HG03432 (cell line): ENCODE measurements at regions not wholly inside any gene's neighbourhood (a gene's known extent, or its start where the extent isn't known, plus 50 kb on each side); places are given as distances from the start of the nearest gene placed in this dataset.
A peak's percentile ranks its signal among the peaks of the same experiment; 100 is the strongest.

ENCODE experiments used
- ATAC-seq: cut with Tn5 transposase; IDR thresholded peaks from one replicate; pipeline ENCODE4 v1.9.1; 2021; ENCODE audit warnings: mild to moderate bottlenecking, moderate library complexity; ENCODE audit not compliant: unreplicated experiment

DNA sequence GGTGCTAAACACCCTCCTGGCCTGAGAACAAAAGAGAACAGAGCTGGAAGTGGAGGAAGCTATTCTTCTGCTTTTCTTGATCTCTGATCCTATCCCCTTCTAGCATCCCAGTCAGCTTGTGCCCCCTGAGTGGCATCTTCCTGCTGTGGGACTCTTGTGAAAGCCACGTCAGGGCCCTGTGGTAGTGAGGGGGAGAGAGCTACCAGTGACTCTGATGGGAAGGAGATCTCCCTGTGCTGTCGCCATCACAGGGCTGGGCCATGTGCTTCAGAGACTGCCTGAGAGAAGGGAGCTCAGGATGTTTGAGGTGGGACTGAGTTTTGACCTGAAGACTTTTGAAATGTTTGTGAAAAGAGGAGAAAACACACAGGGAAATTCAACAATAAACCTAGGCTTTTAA lies 107.6 kb upstream of the FUT8 start:
- no peak for ATAC-seq

DNA sequence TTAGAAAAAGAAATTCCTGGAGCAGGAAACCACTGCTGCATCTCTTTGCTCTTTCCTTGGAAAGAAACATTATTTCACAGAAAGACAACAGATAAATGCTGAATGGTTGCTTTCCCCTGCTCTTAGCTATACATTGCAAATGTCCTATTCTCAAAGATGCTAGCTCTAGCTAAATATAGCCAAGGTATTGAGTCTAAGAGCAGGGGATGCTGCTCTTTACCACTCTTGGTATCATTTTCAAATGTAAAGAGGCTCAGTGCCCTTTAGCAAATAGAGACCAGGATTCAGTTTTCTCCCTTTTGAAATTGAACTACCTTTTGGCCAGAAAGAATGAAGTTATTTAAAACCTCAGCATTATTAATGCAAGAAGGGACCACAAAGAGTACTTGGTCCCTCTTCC lies 104.0 kb upstream of the FUT8 start:
- no peak for ATAC-seq

DNA sequence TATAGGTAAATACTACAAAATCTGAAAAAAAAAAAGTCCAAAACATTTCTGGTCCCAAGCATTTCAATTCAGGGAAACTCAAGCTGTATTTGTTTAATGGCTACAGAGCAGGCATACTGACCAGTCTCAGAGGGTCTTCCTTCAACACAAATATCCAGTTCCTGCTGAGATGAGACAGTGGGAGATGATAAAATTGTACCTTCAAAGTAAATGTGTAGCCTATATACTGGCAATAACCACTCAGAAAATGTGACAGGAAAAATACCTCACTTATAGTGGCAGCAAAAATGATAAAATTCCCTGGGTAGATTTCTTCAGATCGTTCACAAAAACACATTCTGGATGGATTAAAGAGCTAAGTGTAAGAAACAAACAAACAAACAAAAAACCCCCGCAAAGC lies 102.0 kb upstream of the FUT8 start:
- no peak for ATAC-seq

DNA sequence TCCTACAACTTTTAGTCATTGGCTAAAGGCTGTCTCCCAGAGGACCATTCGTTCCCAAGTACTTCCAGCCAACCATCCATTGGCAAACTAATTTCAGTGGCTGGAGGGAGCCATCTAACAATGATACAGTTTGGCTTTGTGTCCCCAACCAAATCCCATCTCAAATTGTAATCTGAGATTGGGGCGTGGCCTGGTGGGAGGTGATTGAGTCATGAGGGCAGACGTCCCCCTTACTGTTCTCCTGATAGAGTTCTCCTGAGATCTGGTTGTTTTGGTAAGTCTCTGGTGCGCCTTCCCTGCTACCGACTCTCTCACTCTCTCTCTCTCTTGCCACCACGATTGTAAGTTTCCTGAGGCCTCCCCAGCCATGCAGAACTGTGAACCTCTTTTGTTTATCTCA lies 99.7 kb upstream of the FUT8 start:
- ATAC-seq = no peak

DNA sequence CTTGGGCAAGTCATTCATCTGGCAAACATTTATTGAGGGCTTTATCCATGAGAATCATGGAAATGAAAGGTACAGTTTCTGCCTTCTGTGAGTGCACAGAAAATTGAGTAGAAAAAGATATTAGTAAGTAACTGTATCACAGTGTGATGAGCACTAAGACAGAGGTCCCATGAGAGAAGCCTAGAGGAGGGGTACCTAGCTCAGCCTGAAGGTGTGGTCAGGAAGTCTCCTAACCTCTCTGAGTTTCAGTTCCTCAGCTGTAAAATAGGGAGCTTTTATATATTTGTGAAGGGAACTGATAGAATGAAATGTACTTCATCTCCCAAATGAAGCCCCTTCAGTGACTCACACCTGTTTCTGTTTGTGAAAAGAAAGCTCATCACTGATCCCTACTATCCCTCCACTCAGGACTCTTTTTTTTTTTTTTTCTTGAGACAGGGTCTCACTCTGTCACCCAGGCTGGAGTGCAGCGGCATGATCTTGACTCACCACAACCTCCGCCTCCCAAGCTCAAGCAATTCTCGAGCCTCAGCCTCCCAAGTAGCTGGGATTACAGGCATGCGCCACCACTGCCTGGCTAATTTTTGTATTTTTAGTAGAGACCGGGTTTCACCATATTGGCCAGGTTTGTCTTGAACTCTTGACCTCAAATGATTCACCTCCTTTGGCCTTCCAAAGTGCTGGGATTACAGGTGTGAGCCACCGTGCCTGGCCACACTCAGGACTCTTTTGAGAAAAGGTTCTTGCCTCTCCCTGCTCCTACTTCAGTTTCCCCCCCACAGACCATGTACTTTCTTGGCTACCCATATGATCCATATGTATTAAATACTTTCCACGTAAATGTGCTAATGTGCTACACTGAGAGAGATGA lies 93.7 kb upstream of the FUT8 start:
- peak; percentile 68 for ATAC-seq

DNA sequence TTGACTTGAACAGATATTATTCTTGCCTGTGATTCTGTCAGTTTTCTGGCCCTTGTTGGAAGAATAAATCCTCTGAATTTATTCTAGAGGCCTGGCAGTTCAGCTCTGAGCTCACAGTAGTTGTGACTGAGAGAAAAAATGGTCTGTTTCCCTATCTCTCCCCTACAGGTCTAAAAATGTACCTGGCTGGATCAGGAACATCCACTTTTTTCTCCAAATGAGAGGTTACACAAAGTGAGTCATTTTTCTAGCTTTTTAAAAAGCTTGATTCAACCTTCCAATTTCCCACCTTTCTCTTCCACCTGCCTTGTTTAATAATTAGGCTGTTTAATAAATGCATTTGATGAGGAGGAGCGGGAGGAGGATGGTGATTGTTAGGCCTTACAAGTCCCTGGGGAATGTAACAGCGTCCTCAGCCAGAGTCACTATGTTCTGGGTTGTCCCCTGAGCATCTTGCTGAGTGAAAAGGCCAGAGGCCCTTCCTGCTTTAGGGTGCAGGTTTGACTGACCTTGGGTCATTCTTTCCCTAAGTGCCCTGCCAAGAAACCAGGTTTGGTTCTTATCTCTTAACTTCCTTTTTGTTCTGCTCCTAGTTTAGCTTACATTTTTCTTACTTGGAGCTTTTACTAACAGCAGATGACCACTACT lies 91.7 kb upstream of the FUT8 start:
- peak; percentile 26 for ATAC-seq

DNA sequence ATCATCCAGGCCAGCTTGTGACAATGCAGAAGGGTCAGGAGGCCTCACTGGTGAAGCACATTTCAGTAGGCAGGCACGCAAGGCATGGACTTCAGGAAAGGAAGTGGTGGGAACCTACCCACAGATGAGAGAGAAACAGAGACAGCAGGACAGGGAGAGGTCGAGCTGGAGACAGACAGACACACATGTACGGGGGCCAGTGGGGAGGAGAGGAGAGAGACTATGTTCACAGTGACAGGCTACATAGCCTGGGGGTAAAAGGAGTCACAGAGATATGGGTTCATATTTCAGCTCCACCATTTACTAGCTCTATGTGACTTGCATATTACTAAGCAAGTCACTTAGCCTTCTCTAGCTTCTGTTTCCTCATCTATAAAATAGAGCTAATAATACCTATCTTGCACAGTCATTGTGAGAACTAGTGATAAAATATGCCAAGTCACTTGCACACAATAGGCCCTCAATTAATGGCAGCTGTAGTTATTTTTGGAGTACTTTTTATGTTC lies 91.1 kb upstream of the FUT8 start:
- ATAC-seq = peak; percentile 64

DNA sequence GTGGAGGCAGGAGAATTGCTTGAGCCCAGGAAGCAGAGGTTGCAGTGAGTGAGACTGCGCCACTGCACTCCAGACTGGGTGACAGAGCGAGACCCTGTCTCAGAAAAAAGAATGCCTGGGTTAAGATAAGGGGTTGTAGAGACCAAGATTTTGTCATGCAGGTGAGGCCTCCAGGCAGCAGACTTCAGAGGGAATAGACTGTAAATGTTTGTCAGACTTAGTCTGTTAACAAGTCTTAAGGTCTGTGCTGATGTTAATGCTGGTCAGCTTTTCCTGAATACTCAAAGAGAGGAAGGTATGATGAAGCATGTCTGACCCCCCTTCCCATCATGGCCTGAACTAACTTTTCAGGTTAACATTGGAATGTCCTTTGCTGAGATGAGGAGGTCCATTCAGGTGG lies 83.0 kb upstream of the FUT8 start:
- ATAC-seq = no peak

DNA sequence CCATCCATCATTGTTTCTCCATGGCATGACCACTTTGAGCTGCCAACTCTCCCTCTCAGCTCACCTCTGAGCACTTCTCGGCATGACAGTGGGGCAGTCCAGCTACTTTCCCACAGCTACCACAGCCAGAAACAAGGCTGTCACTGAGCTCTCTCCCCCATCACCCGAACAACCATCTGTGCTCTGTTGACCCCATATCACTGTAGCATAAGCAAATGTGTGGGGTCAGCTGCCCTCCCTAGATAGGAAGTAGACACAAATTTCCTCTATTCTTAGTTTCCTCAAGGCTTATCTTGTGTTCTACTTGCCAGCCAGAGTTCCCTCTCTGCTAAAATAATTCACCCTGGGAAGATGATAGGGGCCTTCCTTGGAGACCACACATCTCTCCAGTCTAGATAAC lies 82.6 kb upstream of the FUT8 start:
- ATAC-seq = no peak

DNA sequence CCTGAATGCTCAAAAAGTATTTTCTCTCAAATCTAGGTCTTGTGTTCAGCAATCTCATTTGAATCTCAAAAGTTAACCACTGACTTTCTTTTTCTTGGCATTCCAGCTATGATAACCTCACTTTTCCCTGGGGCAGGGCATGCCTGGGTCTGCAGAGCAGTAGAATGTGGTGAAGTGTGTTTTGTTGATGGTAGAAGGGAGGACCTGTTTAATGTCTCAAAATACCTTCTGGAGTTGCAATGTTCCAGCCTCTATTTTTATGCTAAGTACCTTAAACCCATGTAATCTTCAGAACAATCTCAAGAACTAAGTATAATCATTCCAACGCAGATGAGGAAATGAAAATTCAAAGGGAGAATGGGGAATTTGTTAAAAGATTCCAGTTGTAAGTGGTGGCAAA lies 82.1 kb upstream of the FUT8 start:
- no peak for ATAC-seq

DNA sequence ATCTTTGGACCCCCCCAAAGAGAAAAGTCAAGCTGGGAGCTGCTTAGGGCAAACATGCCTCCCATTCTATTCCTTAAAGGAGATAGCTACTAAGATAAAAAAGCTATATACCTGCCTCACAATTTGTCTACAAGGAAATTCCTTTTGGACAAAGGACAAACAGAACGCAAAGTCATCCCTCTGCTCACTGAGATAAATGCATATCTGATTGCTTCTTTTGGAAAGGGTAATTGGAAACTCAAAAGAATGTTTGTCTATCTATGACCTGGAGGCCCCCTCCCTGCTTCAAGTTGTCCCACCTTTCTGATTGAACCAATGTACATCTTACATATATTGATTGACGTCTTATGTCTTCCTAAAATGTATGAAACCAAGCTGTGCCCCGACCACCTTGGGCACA lies 80.9 kb upstream of the FUT8 start:
- no peak for ATAC-seq

DNA sequence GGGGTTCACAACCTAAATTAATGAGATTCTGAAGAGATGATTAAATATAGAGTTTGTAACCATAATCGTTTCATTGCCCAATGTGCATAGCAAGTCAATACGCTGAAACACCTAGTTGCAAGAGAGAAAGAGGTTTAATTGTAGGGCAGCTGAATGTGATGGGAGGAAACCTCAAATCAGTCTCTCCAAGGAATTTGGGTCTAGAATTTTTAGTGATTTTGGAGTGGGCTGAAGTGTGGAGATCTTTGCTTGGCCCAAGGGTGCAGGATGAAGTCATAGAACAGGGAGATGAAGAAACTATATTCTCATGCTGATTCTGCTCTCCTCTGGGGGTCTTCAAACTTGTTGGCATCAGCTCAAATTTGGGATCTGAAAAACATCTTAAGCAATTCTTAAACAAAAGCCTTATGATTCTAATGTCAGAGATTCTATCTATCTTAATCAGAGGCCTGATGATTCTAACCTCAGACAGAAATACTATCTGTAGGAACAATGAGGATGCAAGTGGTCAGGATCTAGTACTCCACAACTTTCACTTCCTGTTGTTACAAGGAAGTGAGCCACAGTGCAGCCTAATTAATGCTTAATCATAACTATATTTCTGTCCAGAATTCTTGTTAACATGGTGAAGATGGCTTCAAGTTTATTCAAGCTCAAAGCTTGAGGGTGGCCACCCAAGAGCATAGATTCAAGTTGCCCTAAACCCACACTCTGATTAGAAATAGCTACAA lies 80.2 kb upstream of the FUT8 start:
- ATAC-seq = no peak

DNA sequence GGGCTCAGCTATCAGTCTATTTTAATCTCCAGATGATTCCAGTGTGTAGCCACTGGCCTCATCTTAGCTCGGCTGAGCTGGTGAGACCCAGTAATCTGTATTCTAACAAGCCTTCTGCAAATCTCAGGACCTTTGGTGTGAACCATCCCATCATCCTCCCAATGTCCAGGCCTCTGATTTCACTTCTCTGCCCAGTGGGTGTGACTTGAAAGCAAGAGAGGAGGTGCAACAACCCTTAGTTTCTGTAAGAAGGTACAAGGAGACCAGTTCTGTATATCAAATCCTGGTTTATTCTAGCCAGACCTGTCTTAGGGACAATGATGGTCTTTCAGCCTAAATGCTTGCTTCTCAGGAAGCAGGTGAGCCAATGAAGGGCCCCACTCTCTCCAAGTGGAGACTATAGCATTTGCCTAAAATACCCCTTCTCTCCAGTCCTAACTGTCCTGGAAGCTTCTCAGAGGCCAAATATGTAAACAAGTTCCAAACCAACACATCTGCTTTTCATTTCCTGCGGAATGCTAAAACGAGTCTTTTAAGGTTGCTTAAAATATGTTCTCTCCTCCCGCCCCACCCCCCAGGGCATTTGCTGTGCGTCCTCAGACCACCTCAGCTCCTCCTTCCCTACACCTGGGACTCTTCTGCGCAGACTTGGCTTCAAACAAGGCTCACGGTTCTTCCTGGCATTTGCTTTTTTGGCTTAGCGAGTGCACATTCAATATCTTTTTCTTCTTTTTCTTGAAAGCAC lies 78.4 kb upstream of the FUT8 start:
- ATAC-seq = no peak

DNA sequence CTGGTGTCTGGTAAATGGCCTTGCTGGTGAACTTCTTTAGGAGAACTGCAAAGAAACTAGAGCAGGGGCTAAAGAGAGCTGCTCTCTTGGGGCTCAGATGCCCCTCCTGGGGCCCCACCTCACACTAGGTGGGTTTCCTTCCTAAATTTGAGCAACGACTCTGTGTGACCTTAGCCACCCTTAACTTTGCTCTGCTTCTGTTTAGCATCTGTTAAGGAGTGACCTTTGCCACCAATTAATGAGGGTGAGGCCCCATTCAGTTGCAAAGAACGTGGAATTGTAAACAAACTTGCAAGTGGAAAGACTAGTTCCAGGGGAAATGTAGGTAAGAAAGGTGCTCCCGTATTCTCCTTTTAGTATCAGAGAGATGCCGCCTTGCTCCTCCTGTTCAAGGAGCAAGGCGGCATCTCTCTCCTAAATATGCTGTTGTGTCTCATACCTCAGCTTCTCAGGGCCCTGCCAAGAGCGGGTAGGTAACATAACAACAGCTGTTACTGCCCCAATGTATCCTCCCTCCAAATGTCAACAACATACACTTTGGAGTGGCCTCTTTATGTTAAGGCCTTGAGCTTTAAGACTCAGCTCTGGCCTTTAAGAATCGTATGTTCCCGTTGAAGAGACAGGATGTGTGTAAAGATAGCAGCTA lies 77.6 kb upstream of the FUT8 start:
- ATAC-seq = no peak

DNA sequence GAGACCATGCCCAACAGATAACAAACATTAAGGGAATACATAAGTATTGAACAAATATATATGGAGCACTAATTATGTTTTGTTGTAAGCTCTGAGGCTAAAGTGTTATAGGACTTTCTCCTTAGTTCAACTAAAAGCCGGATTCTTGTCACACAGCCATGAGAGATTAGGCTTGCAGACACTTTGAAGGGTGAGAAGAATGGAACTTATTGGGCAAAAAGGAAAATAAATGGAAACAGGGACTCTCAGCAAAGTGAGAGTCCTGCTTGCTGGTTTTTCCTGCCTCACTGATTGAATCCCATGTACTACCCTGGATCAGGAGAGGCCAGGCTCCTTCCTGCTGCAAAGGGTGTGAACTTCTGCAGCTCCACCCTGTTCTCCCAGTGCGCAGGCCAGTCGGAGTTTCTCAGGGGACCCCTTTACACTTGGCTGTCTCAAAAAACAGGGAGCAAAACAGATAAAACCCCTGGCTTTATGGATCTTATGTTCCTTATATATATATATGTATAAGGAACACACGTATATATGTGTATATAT lies 77.1 kb upstream of the FUT8 start:
- ATAC-seq = no peak

DNA sequence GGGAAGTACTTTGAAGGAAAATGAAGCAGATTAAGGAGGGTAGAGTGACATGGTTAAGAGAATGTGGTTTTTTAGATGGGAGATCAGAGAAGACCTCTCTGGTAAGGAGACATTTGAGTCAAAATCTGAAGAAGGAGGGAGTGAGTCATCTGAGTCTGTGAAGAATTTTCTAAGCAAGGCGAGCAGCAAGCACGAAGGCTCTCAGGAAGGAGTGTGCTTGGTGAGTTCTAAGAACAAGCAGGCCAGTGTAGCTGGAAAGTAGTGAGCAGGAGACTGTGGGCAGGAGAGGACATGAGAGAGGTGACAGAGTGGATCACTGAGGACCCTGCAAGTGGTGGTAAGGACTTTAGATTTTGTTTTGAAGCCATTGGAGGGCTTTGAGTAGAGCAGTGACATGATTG lies 76.3 kb upstream of the FUT8 start:
- peak; percentile 68 for ATAC-seq

DNA sequence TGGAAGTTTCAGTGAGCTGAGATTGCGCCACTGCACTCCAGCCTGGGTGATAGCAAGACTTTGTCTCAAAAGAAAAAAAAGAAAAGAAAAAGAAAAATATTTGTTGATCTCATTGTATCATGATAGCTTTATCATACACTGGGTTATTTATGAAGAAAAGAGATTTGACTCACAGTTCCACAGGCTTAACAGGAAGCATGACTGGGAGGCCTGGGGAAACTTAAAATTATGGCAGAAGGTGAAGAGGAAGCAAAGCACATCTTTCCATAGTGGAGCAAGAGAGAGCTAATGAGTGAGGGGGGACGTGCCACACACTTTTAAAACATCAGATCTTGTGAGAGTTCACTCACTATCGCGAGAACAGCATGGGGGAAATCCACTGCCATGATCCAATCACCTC lies 72.7 kb upstream of the FUT8 start:
- ATAC-seq = no peak

DNA sequence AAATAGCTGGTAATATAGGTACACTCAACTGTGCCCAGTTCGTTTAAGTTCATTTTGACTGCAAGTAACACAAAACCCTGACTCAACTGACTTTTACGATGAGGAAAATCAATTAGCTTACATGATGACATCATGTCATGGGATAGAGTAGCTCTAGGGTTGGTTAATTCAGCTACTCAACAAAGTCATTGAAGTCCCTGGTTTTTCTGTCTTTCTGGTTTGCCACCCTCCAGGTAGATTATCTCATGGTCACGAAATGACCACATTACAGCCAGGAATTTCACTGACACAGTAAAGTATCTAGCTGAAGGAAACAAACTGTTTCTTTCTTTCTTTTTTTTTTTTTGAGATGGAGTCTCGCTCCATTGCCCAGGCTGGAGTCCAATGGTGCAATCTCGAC lies 68.5 kb upstream of the FUT8 start:
- ATAC-seq = no peak

DNA sequence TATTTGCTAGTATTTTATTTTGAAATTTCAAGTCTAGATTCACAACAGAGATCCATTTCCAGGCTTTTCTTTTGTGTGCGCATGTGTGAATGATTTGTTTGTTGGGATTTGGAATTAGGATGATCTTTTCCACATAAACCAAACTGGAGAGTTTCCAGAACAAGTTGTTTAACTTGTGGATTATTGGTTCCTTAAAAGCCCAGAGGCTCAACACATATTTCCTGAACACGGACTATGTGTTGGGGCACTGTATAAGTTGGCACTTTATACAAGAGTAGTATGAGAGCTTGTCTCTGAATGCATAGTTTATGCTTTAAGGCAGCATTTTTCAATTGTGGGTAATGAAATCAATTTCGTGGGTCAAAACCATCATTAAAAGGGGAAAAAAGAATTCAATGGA lies 67.3 kb upstream of the FUT8 start:
- no peak for ATAC-seq

DNA sequence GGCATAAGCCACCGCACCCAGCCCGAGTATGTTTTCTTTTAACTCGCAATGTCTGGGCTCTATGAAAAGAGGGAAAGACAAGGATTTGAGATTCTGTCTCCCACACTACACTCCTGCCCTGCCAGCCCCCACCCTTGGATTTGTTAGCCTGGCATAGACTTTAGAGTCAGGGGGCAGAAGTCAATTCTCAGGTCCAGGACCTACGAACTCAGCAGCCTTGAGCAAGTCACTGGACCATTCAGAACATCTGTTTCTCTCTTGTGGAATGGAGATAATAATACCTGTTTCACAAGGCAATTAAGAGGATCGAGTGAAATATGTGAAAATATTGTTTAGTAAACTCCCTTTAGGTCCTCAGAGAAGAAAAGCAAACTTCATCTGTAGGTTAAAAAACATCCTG lies 66.1 kb upstream of the FUT8 start:
- ATAC-seq = no peak
